ENCODE measurements at regions not wholly inside any gene's neighbourhood (a gene's known extent, or its start where the extent isn't known, plus 50 kb on each side); places are given as distances from the start of the nearest gene placed in this dataset.
"Not testable (repeated sequence)": the region's sequence is repeated elsewhere in the genome, so short reads cannot be mapped to it uniquely, and the experiment has no call there.

GRCh38 chr12:131344715-131345520 is 366.0 kb upstream of the SFSWAP start:
- WGBS, 3 donors: 61 to 68% (median 68%) methylated on average over 19 to 22 of the region's 22 CpGs
- not testable (repeated sequence) for H3K4me1 ChIP-seq; H3K27me3 ChIP-seq (ENCODE audit: insufficient read depth in 3 of 3, low read length in 2 of 3); ATAC-seq; DNase-seq; H3K4me3 ChIP-seq; H3K36me3 ChIP-seq (ENCODE audit: insufficient read depth in 1 of 2, low read depth in 1 of 2); H3K9me3 ChIP-seq; H3K27ac ChIP-seq
- intact Hi-C loops (cut with DNase I): loop anchor here in 1 of 2 donors (5.0 kb wide), 1 partner anchor 277 kb away; no protein-coding TSS in a partner anchor

DNA sequence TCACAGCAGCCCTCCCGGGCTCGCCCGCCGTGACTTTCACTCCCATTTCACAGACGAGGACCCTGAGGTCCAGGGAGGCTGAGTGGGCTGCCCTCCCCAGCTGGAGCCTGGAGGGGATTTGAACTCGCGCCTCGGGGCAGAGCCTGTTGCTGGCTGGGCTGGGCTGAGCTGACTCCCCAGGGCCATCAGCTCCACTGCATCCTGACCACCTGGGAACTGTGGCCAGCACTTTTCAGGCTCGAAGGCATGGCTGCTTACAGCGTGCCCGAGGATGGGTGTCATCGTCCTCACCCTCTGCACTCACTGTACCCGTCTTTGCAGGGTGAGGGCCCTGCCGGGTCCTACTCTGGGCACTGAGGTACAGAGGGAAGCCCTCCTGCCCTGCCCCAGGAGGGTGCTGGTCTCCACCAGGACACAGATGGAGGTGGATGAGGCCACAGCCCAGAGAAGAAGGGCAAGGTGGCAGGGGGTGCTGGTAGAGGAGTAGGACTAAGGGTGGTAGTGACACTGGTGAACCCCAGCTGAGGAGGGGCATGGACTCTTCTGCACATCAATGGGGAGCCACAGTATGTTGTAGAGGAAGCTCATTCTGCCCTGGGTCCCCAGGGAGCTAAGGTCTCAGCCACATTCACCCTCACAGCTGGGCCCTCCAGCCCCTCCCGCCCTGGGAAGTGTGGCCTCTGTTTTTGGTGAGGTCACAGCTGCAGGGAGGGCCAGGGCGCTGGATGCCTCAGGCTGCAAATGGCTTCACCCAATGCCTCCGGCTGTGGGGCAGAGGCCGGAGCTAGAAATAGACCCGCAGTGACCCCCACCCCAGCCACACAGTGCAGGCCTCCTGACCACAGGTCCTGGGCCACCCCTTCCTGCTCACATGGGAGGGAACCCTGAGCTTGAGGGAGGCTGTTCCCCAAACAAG is 365.1 kb upstream of the SFSWAP start:
- H3K36me3 ChIP-seq (ENCODE audit: insufficient read depth in 1 of 2, low read depth in 1 of 2): no peaks in the 10 kb centered on the region
- H3K4me1 ChIP-seq: no peaks in the 10 kb centered on the region
- no peaks in the 10 kb centered on the region for H3K9me3 ChIP-seq
- TF ChIP-seq CTCF (IDR thresholded peaks at IDR 0.05): no peak
- 67 to 78% (median 73%) methylated on average over 12 to 17 of the region's 19 CpGs for WGBS, 3 donors
- no peak overlapping the region for H3K4me3 ChIP-seq
- no peak overlapping the region for H3K27ac ChIP-seq
- DNase-seq (no peak), ATAC-seq (no peak)
- intact Hi-C loops (cut with DNase I): loop anchor here in 1 of 2 donors (5.0 kb wide), 1 partner anchor 277 kb away; no protein-coding TSS in a partner anchor
- H3K27me3 ChIP-seq (ENCODE audit: insufficient read depth in 3 of 3, low read length in 2 of 3): no peaks in the 10 kb centered on the region

- intact Hi-C loops (cut with DNase I): loop anchor here in 1 of 2 donors (5.0 kb wide), 1 partner anchor 276 kb away; no protein-coding TSS in a partner anchor
- WGBS, 3 donors: 51 to 60% (median 53%) methylated on average over 9 to 16 of the region's 17 CpGs
- Histone ChIP-seq H3K9me3 (no peaks in the 10 kb centered on the region), H3K36me3 (ENCODE audit: insufficient read depth in 1 of 2, low read depth in 1 of 2) (no peaks in the 10 kb centered on the region), H3K4me3 (no peak overlapping the region), H3K4me1 (no peaks in the 10 kb centered on the region), H3K27ac (no peak overlapping the region), H3K27me3 (ENCODE audit: insufficient read depth in 3 of 3, low read length in 2 of 3) (no peaks in the 10 kb centered on the region)
- DNase-seq (no peak), ATAC-seq (no peak)
- no peak for TF ChIP-seq CTCF (IDR thresholded peaks at IDR 0.05)
These were observed 364.1 kb upstream of the SFSWAP start for GRCh38 chr12:131346555-131347344.

- TF ChIP-seq CTCF (IDR thresholded peaks at IDR 0.05): no peak
- Histone ChIP-seq H3K36me3 (ENCODE audit: insufficient read depth in 1 of 2, low read depth in 1 of 2) (no peaks in the 10 kb centered on the region), H3K9me3 (no peaks in the 10 kb centered on the region), H3K27me3 (ENCODE audit: insufficient read depth in 3 of 3, low read length in 2 of 3) (no peaks in the 10 kb centered on the region), H3K4me3 (no peak overlapping the region), H3K4me1 (no peaks in the 10 kb centered on the region), H3K27ac (no peak overlapping the region)
- DNase-seq (no peak), ATAC-seq (no peak)
- intact Hi-C loops (cut with DNase I): loop anchor here in 1 of 2 donors (5.0 kb wide), 1 partner anchor 275 kb away; no protein-coding TSS in a partner anchor
- WGBS, 3 donors: 69 to 70% (median 69%) methylated on average over 11 of the region's 11 CpGs
These were observed 363.6 kb upstream of the SFSWAP start for GRCh38 chr12:131347345-131347714.

All from psoas muscle (tissue), 7 donors.